ENCODE measurements at regions not wholly inside any gene's neighbourhood (a gene's known extent, or its start where the extent isn't known, plus 50 kb on each side); places are given as distances from the start of the nearest gene placed in this dataset.
"Not testable (repeated sequence)": the region's sequence is repeated elsewhere in the genome, so short reads cannot be mapped to it uniquely, and the experiment has no call there.

DNA sequence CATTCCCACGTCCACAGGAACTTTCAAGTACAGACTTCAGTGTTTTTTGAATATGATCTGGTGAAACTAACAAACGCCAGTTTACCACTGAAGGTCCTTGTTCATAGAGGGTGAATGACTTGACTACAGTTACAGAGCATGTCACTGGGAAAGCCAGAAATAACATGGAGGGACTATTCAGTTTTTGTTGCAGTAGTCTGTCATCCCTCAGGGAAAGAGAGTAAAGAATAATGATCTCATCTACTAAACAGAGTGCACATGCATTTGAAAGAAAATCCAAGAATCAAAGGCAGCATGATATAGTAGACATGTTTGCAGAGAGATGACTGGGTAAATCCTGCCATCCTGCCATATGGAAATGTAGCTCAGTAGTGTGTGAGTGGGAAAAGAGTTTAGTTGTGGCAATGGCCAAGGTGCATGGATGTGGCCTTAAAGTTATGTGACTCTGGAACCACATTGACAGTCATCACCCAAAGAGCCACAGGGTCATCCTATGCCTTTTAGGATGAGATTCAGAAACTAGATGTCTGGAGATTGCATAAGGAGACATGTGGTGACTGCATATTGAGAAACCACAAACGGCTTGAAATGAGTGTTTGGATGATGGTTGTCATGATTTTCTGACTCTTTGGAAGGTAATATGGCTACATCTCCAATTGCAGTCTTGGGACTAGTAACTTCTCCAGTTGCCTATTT is 125.3 kb upstream of the ZEB2 start:
- Histone ChIP-seq H3K4me3 (ENCODE audit: low read length) (no peak overlapping the region), H3K36me3 (ENCODE audit: insufficient read depth, low read length) (no peaks in the 10 kb centered on the region), H3K27me3 (ENCODE audit: control insufficient read depth, insufficient read depth, low read length) (no peaks in the 10 kb centered on the region), H3K4me1 (ENCODE audit: control insufficient read depth, insufficient read depth, low read length) (peaks cover 4% of the 10 kb centered on the region), H3K9ac (ENCODE audit: low read depth, low read length) (no peak overlapping the region), H3K9me3 (replicated peaks; ENCODE audit: low read length) (no peaks in the 10 kb centered on the region), H3K4me2 (ENCODE audit: low read length) (no peak overlapping the region)

- no peak overlapping the region for H3K4me2 ChIP-seq (ENCODE audit: low read length)
- no peaks in the 10 kb centered on the region for H3K27me3 ChIP-seq (ENCODE audit: control insufficient read depth, insufficient read depth, low read length)
- no peak overlapping the region for H3K4me3 ChIP-seq (ENCODE audit: low read length)
- no peaks in the 10 kb centered on the region for H3K9me3 ChIP-seq (replicated peaks; ENCODE audit: low read length)
- H3K36me3 ChIP-seq (ENCODE audit: insufficient read depth, low read length) = no peaks in the 10 kb centered on the region
- H3K4me1 ChIP-seq (ENCODE audit: control insufficient read depth, insufficient read depth, low read length) = no peaks in the 10 kb centered on the region
- no peak overlapping the region for H3K9ac ChIP-seq (ENCODE audit: low read depth, low read length)
These were observed 124.6 kb upstream of the ZEB2 start for GRCh38 chr2:144644549-144644948.

- H3K27me3 ChIP-seq (ENCODE audit: control insufficient read depth, insufficient read depth, low read length) = no peaks in the 10 kb centered on the region
- H3K4me2 ChIP-seq (ENCODE audit: low read length) = no peak overlapping the region
- H3K4me3 ChIP-seq (ENCODE audit: low read length) = no peak overlapping the region
- H3K9me3 ChIP-seq (replicated peaks; ENCODE audit: low read length) = no peaks in the 10 kb centered on the region
- H3K36me3 ChIP-seq (ENCODE audit: insufficient read depth, low read length) = no peaks in the 10 kb centered on the region
- H3K9ac ChIP-seq (ENCODE audit: low read depth, low read length) = no peak overlapping the region
- H3K4me1 ChIP-seq (ENCODE audit: control insufficient read depth, insufficient read depth, low read length) = no peaks in the 10 kb centered on the region
These were observed 123.8 kb upstream of the ZEB2 start for GRCh38 chr2:144643537-144644336.

DNA sequence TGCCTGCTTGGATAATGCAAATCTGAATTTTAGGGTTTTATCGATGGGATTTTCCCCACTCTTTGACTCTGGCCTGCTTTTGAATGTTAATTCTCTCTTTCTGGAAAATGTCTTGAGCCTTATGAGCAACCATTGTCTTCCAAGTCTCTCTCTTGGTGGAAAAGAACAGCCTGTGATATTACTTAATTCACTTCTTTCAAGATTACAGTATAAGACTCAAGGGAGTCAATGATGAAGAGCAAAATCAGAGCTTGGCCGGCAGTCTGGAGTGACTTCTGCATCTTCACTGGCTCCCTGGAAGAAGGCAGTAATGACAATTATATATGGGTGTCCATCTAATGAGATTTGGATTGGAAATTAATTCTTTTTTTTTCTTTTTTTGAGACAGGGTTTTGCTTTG is 122.9 kb upstream of the ZEB2 start:
- no peak overlapping the region for H3K4me2 ChIP-seq (ENCODE audit: low read length)
- H3K4me1 ChIP-seq (ENCODE audit: control insufficient read depth, insufficient read depth, low read length) = no peaks in the 10 kb centered on the region
- no peak overlapping the region for H3K9ac ChIP-seq (ENCODE audit: low read depth, low read length)
- H3K4me3 ChIP-seq (ENCODE audit: low read length) = no peak overlapping the region
- H3K9me3 ChIP-seq (replicated peaks; ENCODE audit: low read length) = no peaks in the 10 kb centered on the region
- H3K27me3 ChIP-seq (ENCODE audit: control insufficient read depth, insufficient read depth, low read length) = no peaks in the 10 kb centered on the region
- H3K36me3 ChIP-seq (ENCODE audit: insufficient read depth, low read length) = no peaks in the 10 kb centered on the region

- no peak overlapping the region for H3K9ac ChIP-seq (ENCODE audit: low read depth, low read length)
- H3K4me1 ChIP-seq (ENCODE audit: control insufficient read depth, insufficient read depth, low read length) = no peaks in the 10 kb centered on the region
- H3K4me3 ChIP-seq (ENCODE audit: low read length) = no peak overlapping the region
- no peaks in the 10 kb centered on the region for H3K36me3 ChIP-seq (ENCODE audit: insufficient read depth, low read length)
- no peak overlapping the region for H3K4me2 ChIP-seq (ENCODE audit: low read length)
- H3K27me3 ChIP-seq (ENCODE audit: control insufficient read depth, insufficient read depth, low read length) = no peaks in the 10 kb centered on the region
- H3K9me3 ChIP-seq (replicated peaks; ENCODE audit: low read length) = no peaks in the 10 kb centered on the region
These were observed 122.2 kb upstream of the ZEB2 start for GRCh38 chr2:144642131-144642530.

GRCh38 chr2:144638250-144638649 is 118.3 kb upstream of the ZEB2 start:
- H3K4me2 ChIP-seq (ENCODE audit: low read length); H3K9ac ChIP-seq (ENCODE audit: low read depth, low read length): not testable (repeated sequence)

GRCh38 chr2:144636860-144637259 is 116.9 kb upstream of the ZEB2 start:
- H3K27me3 ChIP-seq (ENCODE audit: control insufficient read depth, insufficient read depth, low read length); H3K4me2 ChIP-seq (ENCODE audit: low read length); H3K9me3 ChIP-seq (replicated peaks; ENCODE audit: low read length); H3K36me3 ChIP-seq (ENCODE audit: insufficient read depth, low read length); H3K4me1 ChIP-seq (ENCODE audit: control insufficient read depth, insufficient read depth, low read length); H3K4me3 ChIP-seq (ENCODE audit: low read length); H3K9ac ChIP-seq (ENCODE audit: low read depth, low read length): not testable (repeated sequence)

More at GRCh38 chr2:144638250-144638649, 118.3 kb upstream of the ZEB2 start:
- H3K9me3 ChIP-seq (replicated peaks; ENCODE audit: low read length); H3K27me3 ChIP-seq (ENCODE audit: control insufficient read depth, insufficient read depth, low read length); H3K4me1 ChIP-seq (ENCODE audit: control insufficient read depth, insufficient read depth, low read length); H3K36me3 ChIP-seq (ENCODE audit: insufficient read depth, low read length); H3K4me3 ChIP-seq (ENCODE audit: low read length): not testable (repeated sequence)

DNA sequence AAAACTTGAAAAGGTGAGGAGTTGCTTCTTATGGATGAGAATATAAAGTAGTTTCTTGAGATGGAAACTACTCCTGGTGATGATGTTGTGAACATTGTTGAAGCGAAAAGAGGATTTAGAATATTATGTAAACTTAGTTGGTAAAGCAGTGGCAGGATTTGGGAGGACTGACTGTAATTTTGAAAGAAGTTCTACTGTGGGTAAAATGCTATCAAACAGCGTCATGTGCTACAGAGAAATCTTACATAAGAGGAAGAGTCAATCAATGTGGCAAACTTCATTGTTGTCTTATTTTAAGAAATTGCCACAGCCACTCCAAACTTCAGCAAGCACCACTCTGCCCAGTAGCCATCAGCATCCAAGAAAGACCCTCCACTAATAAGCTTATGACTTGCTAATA is 112.9 kb upstream of the ZEB2 start:
- Histone ChIP-seq H3K4me2 (ENCODE audit: low read length) (no peak overlapping the region), H3K36me3 (ENCODE audit: insufficient read depth, low read length) (no peaks in the 10 kb centered on the region), H3K27me3 (ENCODE audit: control insufficient read depth, insufficient read depth, low read length) (no peaks in the 10 kb centered on the region), H3K9me3 (replicated peaks; ENCODE audit: low read length) (no peaks in the 10 kb centered on the region), H3K9ac (ENCODE audit: low read depth, low read length) (no peak overlapping the region), H3K4me1 (ENCODE audit: control insufficient read depth, insufficient read depth, low read length) (peaks cover 6% of the 10 kb centered on the region), H3K4me3 (ENCODE audit: low read length) (no peak overlapping the region)

GRCh38 chr2:144631636-144632035 is 111.7 kb upstream of the ZEB2 start:
- Histone ChIP-seq H3K4me2 (ENCODE audit: low read length) (no peak overlapping the region), H3K9ac (ENCODE audit: low read depth, low read length) (no peak overlapping the region), H3K4me3 (ENCODE audit: low read length) (no peak overlapping the region), H3K9me3 (replicated peaks; ENCODE audit: low read length) (no peaks in the 10 kb centered on the region), H3K36me3 (ENCODE audit: insufficient read depth, low read length) (no peaks in the 10 kb centered on the region), H3K4me1 (ENCODE audit: control insufficient read depth, insufficient read depth, low read length) (peaks cover 6% of the 10 kb centered on the region), H3K27me3 (ENCODE audit: control insufficient read depth, insufficient read depth, low read length) (no peaks in the 10 kb centered on the region)

DNA sequence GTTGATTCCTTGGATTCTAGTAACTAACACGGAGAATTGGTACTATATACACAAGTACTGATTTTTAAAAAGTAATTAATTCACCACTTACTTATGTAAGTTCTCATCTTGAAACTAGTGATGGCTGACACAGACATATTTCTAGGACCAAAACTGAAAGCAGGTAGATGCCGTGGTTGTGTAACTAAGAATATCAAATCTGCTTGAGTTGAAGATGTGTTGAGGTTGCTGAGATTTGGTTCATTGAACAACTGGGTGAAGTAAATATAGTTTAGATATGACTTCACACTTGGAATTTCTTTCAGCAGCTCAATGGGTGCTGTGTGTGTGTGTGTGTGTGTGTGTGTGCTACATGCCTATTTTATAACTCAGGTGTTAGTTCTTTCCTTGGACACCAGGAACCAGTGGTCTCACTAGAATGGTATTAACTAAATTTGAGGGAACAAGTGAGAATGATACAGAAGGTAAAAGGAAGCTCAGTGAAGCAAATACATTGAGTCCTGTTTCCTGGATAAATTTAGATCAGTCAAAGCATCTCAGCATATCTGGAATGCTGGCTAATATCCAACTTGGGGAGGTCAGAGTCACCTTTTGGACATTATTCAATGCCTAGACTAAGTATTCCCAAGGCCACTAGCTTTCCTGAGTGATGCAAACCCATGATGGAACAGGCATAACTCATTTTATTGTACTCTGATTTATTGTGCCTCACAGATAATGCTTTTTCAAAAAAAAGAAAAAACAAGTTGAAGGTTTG is 110.7 kb upstream of the ZEB2 start:
- H3K36me3 ChIP-seq (ENCODE audit: insufficient read depth, low read length) = no peaks in the 10 kb centered on the region
- no peaks in the 10 kb centered on the region for H3K9me3 ChIP-seq (replicated peaks; ENCODE audit: low read length)
- no peak overlapping the region for H3K9ac ChIP-seq (ENCODE audit: low read depth, low read length)
- H3K4me1 ChIP-seq (ENCODE audit: control insufficient read depth, insufficient read depth, low read length) = peaks cover 6% of the 10 kb centered on the region
- H3K27me3 ChIP-seq (ENCODE audit: control insufficient read depth, insufficient read depth, low read length) = no peaks in the 10 kb centered on the region
- H3K4me3 ChIP-seq (ENCODE audit: low read length) = no peak overlapping the region
- no peak overlapping the region for H3K4me2 ChIP-seq (ENCODE audit: low read length)

- Histone ChIP-seq H3K36me3 (ENCODE audit: insufficient read depth, low read length) (no peaks in the 10 kb centered on the region), H3K9me3 (replicated peaks; ENCODE audit: low read length) (no peaks in the 10 kb centered on the region), H3K4me3 (ENCODE audit: low read length) (no peak overlapping the region), H3K4me2 (ENCODE audit: low read length) (no peak overlapping the region), H3K9ac (ENCODE audit: low read depth, low read length) (no peak overlapping the region), H3K27me3 (ENCODE audit: control insufficient read depth, insufficient read depth, low read length) (no peaks in the 10 kb centered on the region), H3K4me1 (ENCODE audit: control insufficient read depth, insufficient read depth, low read length) (peaks cover 6% of the 10 kb centered on the region)
These were observed 110.0 kb upstream of the ZEB2 start for GRCh38 chr2:144629935-144630334.

Measured in skeletal muscle satellite cell (primary cell).